ENCODE measurements at regions not wholly inside any gene's neighbourhood (a gene's known extent, or its start where the extent isn't known, plus 50 kb on each side); places are given as distances from the start of the nearest gene placed in this dataset.

- peaks cover 4% of the 10 kb centered on the region for H3K27me3 ChIP-seq (ENCODE audit: control insufficient read depth, insufficient read depth, low read length)
- H3K36me3 ChIP-seq (ENCODE audit: control insufficient read depth, insufficient read depth, low read length) = no peaks in the 10 kb centered on the region
- no peak overlapping the region for H3K4me3 ChIP-seq (ENCODE audit: low read depth, low read length)
- DNase-seq (ENCODE audit: low read depth) = no peak
- TF ChIP-seq CTCF (IDR thresholded peaks at IDR 0.05; ENCODE audit: insufficient read depth, low read length, severe bottlenecking) = no peak
- no peak for FAIRE-seq
These were observed 89.6 kb downstream of the NAV1 start for GRCh38 chr1:201628490-201628889.

GRCh38 chr1:201630582-201630981 lies 91.7 kb downstream of the NAV1 start:
- no peak for TF ChIP-seq CTCF (IDR thresholded peaks at IDR 0.05; ENCODE audit: insufficient read depth, low read length, severe bottlenecking)
- no peak for DNase-seq (ENCODE audit: low read depth)
- no peaks in the 10 kb centered on the region for H3K36me3 ChIP-seq (ENCODE audit: control insufficient read depth, insufficient read depth, low read length)
- no peak overlapping the region for H3K4me3 ChIP-seq (ENCODE audit: low read depth, low read length)
- H3K27me3 ChIP-seq (ENCODE audit: control insufficient read depth, insufficient read depth, low read length) = peaks cover 8% of the 10 kb centered on the region
- FAIRE-seq = no peak

- Histone ChIP-seq H3K4me3 (ENCODE audit: low read depth, low read length) (no peak overlapping the region), H3K36me3 (ENCODE audit: control insufficient read depth, insufficient read depth, low read length) (no peaks in the 10 kb centered on the region), H3K27me3 (ENCODE audit: control insufficient read depth, insufficient read depth, low read length) (peaks cover 8% of the 10 kb centered on the region)
- no peak for TF ChIP-seq CTCF (IDR thresholded peaks at IDR 0.05; ENCODE audit: insufficient read depth, low read length, severe bottlenecking)
- DNase-seq (ENCODE audit: low read depth) (no peak), FAIRE-seq (no peak)
These were observed 92.1 kb downstream of the NAV1 start for GRCh38 chr1:201631037-201631436.

GRCh38 chr1:201632364-201632952 lies 93.5 kb downstream of the NAV1 start:
- H3K4me3 ChIP-seq (ENCODE audit: low read depth, low read length) = no peak overlapping the region
- no peak for FAIRE-seq
- no peak for DNase-seq (ENCODE audit: low read depth)
- no peaks in the 10 kb centered on the region for H3K36me3 ChIP-seq (ENCODE audit: control insufficient read depth, insufficient read depth, low read length)
- peaks cover 8% of the 10 kb centered on the region for H3K27me3 ChIP-seq (ENCODE audit: control insufficient read depth, insufficient read depth, low read length)
- TF ChIP-seq CTCF (IDR thresholded peaks at IDR 0.05; ENCODE audit: insufficient read depth, low read length, severe bottlenecking) = no peak

GRCh38 chr1:201633297-201633696 lies 94.4 kb downstream of the NAV1 start:
- no peak for FAIRE-seq
- Histone ChIP-seq H3K27me3 (ENCODE audit: control insufficient read depth, insufficient read depth, low read length) (peaks cover 8% of the 10 kb centered on the region), H3K4me3 (ENCODE audit: low read depth, low read length) (no peak overlapping the region), H3K36me3 (ENCODE audit: control insufficient read depth, insufficient read depth, low read length) (no peaks in the 10 kb centered on the region)
- DNase-seq (ENCODE audit: low read depth) = no peak
- no peak for TF ChIP-seq CTCF (IDR thresholded peaks at IDR 0.05; ENCODE audit: insufficient read depth, low read length, severe bottlenecking)

- no peak overlapping the region for H3K4me3 ChIP-seq (ENCODE audit: low read depth, low read length)
- DNase-seq (ENCODE audit: low read depth) = no peak
- no peaks in the 10 kb centered on the region for H3K36me3 ChIP-seq (ENCODE audit: control insufficient read depth, insufficient read depth, low read length)
- peaks cover 8% of the 10 kb centered on the region for H3K27me3 ChIP-seq (ENCODE audit: control insufficient read depth, insufficient read depth, low read length)
- TF ChIP-seq CTCF (IDR thresholded peaks at IDR 0.05; ENCODE audit: insufficient read depth, low read length, severe bottlenecking) = no peak
- FAIRE-seq = no peak
These were observed 94.9 kb downstream of the NAV1 start for GRCh38 chr1:201633811-201634210.
